Esophagus muscularis mucosa (tissue), 3 donors: ENCODE measurements at regions not wholly inside any gene's neighbourhood (a gene's known extent, or its start where the extent isn't known, plus 50 kb on each side); places are given as distances from the start of the nearest gene placed in this dataset.

Experiments
- POLR2A ChIP-seq: fragments of 450-650 bp; IDR thresholded peaks from one replicate; pipeline ENCODE4 v1.6.1; 2017; ENCODE audit warnings: antibody characterized with exemption, moderate library complexity, mild to moderate bottlenecking, low read depth
- TF ChIP-seq, protein P1 (sequence below), 3 experiments: fragments of 200-600 bp in 2 of 3; fragments of 450-650 bp in 1 of 3; sonication (generic) in 2 of 3; IDR thresholded peaks; one replicate each; pipeline ENCODE4 v1.5.1; 2017 to 2019; ENCODE audit warnings: antibody characterized with exemption in 3 of 3, mild to moderate bottlenecking in 2 of 3, moderate library complexity in 1 of 3

DNA sequence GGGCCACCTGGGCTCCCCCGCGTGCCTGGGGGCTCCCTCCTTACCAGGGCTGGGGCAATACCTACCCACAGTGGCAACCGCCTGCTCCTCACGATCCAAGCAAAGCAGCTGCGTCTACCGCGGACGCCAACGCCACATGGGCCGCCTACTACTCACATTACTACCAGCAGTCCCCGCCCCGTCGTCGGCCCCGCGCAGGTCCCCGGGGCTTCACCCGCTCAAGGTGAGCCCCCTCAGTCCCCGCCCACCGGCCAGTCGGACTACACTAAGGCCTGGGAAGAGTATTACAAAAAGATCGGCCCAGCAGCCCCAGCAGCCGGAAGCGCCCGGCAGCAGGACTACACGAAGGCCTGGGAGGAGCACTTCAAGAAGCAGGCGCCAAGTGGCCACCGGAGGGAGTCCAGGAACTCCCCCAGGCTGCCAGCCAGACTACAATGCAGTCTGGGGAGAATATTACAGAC is 106.0 kb upstream of the MTAP start:
- TF ChIP-seq, protein P1, sequence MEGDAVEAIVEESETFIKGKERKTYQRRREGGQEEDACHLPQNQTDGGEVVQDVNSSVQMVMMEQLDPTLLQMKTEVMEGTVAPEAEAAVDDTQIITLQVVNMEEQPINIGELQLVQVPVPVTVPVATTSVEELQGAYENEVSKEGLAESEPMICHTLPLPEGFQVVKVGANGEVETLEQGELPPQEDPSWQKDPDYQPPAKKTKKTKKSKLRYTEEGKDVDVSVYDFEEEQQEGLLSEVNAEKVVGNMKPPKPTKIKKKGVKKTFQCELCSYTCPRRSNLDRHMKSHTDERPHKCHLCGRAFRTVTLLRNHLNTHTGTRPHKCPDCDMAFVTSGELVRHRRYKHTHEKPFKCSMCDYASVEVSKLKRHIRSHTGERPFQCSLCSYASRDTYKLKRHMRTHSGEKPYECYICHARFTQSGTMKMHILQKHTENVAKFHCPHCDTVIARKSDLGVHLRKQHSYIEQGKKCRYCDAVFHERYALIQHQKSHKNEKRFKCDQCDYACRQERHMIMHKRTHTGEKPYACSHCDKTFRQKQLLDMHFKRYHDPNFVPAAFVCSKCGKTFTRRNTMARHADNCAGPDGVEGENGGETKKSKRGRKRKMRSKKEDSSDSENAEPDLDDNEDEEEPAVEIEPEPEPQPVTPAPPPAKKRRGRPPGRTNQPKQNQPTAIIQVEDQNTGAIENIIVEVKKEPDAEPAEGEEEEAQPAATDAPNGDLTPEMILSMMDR (IDR thresholded peaks at IDR 0.05): no peak
- no peak for TF ChIP-seq POLR2A
